Stimulated activated CD8-positive, alpha-beta memory T cell treated with anti-CD3 and anti-CD28 coated beads, Interleukin-7, amount 100 ng/mL, for 4 hours (primary cell): ENCODE measurements at regions not wholly inside any gene's neighbourhood (a gene's known extent, or its start where the extent isn't known, plus 50 kb on each side); places are given as distances from the start of the nearest gene placed in this dataset.
"Not testable (repeated sequence)": the region's sequence is repeated elsewhere in the genome, so short reads cannot be mapped to it uniquely, and the experiment has no call there.

Experiments used
- DNase-seq, 2 donors: peaks; one replicate each; pipeline ENCODE4 v3.0.0-alpha.2; 2020; ENCODE audit warnings: low read depth in 2 of 2

DNA sequence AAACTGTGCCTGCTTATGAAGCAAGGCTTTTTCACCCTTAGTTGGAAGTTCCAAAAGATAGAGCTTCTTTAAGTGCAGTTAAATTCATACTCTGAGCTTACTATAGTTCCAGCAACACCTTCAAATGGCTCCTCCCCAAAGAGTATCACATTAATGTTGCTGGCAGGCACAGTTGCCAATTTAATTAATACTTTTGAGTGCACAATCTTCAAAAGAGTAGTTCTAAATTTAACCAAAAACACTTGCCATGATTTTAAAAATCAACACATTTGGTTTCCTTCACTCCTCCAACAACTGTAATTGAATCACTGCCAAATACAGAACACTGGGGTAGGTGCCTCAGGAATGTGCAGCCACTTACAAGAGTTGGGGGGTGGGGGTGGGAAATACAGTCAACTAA is 150.6 kb upstream of the UBE2E3 start:
- DNase-seq: no peak

DNA sequence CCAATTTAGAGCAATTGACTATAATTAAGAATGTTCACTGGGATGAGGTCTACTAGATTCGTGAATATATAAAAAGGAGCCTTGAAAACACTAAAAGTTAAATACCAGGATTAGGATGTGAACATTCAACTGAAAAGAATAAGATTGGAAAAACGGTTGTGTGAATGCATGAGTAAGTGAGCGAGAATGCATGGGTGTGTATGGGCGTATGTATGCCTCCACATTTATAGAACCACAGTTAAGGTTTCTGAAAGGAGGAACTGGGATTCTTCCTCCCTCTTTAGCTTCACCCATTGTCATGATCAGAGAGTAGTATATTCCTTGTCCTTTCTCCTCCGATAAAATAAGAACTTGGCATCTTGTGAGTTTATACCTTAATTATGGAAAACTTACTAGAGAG is 151.1 kb upstream of the UBE2E3 start:
- no peak for DNase-seq

DNA sequence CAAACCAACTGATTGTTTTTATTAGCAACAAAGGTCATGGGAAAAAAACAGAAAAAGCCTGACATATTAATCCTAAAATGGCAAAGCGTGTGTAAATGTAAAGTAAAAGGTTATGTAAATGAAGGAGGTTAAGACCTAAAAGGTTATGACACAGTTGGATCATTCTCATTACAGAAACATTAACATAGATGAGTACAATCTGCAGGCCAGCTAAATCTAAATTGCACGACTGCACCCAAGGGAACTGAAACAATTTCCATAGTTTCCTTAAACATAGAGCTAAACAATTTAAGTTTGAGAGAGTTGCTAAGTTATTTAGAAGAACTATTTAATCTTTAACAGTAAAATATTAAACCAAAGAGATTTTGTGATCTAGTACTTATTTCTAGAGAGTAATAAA is 151.6 kb upstream of the UBE2E3 start:
- no peak for DNase-seq

DNA sequence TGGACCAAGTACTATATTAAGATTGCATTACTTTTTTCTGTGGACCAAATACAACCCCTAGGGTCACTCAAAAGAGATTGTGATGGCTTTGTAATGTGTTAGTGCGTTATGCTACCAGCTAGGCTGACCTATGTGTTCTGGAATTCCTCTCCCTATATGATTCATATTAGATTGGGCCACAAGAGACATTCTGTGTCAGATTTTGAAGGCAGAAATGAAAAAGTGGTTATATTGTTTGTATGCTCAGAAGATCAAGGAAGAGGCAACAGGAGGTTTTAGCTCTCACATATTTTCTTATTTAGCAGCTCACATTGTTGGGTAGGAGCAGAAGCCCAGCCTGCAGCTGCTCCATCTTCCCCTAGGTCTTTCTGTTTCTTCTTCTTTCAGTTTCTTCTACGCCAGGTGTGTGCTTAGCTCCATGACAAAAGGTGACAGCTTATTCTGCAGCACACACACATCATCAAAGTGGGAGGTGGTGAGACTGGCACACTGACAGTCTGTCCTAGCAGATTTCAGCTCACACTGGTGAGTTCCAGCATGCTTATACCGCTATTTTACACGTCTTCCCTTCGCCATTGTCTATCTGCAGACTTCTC is 156.8 kb upstream of the UBE2E3 start:
- no peak for DNase-seq

DNA sequence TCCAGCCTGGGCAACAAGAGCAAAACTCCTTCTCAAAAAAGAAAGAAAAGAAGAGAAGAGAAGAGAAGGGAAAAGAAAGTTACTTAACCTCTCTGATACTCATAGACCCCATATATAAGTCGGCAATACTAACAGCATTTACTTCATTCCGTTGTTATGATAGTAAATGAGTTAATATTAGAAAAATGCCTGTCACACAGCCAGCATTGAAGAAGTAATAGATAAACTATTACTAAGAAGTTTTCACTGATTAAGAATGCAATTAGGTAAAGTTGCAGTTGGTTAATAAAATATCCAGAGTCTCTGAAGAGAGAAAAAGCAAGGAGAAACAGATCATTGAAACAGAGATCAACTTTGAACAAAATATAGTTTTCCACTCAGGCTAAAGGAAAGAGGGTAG is 161.3 kb upstream of the UBE2E3 start:
- DNase-seq: no peak

DNA sequence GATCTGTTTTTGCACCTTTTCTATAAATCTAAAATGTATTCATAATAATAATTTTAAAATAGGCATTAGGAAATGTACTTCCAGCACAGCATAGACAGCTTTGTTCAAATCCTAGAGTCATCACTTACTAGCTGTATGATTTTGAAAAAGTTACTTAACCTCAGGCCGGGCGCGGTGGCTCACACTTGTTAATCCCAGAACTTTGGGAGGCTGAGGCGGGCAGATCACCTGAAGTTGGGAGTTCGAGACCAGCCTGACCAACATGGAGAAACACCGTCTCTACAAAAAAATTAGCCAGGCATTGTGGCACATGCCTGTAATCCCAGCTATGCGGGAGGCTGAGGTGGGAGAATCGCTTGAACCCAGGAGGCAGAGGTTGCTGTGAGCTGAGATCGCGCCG is 161.7 kb upstream of the UBE2E3 start:
- DNase-seq: not testable (repeated sequence)

DNA sequence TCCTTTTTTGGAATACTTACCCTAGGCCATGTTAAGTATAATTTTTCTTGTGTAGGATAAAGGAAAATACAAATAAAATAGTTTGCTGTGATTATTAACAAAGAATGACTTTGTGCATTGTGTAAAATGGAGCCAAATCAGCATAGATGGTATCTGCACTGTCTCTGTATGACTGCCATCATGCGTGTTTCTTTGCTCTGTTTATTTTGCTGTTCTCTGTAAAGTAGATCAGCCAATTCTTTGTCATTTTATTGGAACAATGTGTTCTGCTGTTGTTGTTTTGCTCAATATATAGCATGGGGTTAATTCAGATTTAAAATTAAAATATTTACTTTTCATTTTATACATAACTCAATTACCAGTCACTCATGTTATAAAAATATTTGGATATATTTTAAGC is 181.3 kb upstream of the UBE2E3 start:
- no peak for DNase-seq

DNA sequence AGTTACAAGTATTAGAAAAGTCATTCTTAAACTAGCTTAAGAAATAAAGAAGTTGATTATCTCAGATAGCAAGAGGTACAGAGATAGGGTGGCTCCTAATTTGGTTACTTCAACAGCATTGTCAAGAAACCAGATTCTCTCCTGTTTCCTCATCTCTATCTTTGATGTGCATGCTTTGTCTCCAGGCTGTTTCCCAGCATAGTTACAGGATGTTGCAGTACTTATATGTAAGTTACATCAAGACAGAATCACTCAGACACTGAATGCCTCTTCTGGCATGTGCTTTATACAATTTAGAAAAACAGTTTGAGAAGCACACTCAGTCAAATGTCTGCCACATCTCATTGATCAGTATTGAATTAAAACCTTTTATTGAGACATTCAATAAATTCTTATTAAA is 189.5 kb upstream of the UBE2E3 start:
- no peak for DNase-seq

DNA sequence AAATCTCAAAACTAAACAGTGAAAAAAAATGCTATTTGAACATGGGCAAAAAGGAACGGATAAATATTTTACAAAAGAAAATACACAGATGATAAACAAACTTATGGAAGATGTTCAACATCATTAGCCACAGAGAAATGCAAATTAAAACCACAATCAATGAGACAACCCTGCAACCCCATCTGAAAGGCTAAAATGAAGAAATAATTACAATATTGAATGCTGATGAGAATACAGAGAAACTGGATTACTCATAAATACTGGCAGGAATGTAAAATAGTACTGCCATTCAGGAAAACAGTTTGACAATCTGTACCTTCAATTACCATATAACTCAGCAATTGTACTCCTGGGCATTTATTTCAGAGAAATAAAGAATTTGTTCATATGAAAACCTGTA is 193.1 kb upstream of the UBE2E3 start:
- DNase-seq: no peak

DNA sequence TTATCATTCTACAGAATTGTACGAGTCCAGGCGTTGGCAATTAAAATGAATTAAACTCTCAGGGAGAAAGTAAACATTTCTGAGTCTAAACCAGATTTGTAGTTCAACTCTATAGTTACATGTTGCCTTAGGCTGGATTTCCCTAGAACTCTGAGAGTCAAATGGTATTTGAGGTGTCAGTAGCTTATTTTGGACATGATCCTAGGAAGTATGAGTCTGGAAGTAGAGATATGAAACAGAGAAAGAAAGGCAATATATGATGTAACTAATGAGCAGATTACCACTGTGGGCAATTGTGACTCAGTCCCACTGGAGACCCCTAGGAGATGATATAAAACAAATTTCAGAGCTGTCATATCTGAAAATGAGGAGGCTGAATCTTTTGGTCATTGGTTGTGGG is 199.1 kb upstream of the UBE2E3 start:
- DNase-seq: no peak

DNA sequence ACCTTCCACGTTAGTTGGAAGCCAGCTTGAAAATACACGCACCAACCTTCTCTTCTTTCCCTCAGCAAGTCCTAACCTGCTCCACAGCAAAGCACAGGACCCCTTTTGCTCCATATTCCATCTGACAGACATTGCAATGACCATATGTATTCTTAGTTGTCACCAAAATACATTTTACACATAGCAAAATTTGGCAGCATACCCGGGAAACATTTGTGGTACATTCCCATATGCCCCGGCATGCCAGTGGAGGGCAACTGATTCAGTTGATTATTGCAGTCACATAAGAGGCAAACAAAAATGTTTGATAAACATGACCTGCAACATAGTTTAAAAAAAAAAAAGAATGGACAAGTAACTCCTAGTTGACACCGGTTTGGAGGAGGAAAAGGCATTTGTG is 202.1 kb upstream of the UBE2E3 start:
- DNase-seq: no peak

DNA sequence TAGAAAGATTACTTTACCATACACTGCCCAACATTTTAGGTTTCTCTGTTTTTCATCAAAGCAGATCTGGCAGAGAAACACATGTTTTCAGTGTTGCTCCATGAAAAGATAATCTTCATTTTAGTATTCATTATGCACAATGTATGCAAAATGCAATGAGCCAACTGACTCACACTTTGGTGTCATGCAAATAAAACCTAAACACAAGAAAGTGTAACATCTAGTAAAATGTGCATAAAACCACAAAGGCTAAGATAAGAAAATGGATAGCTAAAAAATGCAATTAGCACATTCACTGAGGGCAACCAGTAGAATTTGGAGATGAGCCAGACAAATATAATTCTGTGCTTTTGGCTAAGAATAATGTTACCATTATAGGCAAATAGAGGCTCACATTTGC is 203.5 kb upstream of the UBE2E3 start:
- no peak for DNase-seq

DNA sequence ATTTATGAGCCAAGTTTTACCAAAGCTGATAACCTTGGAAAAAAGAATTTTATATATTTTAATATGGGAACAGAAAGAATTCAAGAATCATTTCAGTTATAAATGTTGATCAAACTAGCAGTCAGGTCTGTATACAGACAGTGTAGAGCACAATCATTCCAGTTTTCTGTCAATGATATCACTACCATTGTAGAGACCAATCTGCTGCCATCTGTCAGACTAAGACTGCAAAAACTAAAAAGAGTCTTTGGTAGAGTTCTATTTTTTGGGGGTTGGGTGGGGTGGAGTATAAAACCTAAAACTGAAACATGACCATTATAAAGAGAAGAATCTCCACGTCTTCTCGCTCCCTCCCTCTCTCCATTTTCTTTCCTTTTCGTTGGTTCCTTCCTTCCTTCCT is 204.7 kb upstream of the UBE2E3 start:
- DNase-seq: no peak

DNA sequence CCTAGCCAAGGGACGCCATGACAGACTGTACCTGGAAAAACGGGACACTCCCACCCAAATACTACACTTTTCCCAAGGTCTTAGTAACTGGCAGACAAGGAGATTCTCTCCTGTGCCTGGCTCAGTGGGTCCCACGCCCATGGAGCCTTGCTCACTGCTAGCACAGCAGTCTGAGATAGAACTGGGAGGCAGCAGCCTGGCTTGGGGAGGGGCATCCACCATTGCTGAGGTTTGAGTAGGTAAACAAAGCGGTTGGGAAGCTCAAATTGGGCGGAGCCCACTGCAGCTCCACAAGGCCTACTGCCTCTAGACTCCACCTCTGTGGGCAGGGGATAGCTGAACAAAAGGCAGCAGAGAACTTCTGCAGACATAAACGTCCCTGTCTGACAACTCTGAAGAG is 215.1 kb upstream of the UBE2E3 start:
- not testable (repeated sequence) for DNase-seq

DNA sequence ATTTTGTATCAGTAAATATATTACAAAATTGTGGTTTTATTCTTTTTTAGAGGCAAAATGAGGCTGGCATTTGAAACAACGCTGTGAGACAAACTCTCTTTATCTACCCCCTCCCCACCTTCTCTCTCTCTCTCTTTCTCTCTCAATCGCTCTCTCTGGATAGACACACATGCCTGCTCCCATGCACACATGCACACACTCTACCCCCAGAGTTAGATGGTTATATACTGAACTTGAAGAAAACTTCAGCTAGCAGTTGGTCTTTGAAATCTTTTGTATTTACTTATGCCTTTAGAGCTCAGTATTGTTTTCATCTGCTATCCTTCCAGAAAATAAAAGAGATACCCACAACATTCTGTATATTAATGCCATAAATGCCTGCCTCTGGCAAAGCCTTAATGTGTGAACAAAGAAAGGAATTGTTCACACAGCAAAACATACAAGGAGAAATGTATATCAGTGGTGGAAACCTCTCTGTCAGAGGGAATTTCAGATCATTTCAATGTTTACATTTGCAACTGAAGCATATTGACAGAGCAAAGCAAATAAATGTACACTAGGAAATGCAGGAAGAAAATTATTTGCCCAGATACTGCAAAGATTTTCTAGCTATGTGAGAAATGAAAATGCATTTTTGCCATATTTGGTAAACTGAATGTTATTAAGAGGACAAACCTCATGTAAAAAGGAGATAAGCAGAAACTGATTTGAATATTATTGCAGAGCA is 217.0 kb upstream of the UBE2E3 start:
- DNase-seq: no peak

DNA sequence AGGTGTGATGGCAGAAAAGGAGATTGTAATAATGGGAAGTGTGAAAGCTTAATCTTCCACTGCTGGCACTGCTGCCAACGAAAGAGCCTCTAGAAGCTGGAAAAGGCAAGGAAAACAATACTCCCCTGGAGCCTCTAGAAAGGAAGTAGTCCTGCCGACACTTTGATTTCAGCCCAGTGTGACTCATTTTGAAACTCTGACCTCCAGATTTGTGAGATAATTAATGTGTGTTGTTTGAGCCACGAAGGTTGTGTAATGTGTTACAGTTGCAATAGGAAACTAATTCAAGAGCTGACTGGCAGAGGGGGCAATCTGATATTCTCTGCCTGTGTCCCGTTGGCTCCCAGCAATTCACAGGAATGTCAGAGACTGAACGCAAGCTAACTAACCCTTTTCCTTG is 219.2 kb upstream of the UBE2E3 start:
- no peak for DNase-seq

DNA sequence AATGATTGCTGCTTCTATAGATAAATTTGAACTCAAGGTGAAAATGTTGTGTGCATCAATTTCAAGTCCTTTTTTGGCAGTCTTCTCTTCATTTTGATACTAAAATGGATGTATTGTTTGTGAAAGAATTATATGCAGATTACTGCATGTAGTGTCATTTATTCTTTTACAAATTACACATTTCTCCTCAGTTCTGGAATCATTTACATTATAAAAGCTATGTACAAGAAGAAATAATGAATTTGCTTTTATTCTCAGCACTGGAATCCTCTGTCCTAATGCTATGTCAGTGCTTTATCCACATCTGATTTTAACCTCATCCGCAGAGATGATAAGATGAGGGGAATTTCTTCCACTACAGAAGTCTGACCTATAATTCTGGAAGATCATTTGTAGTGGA is 220.8 kb upstream of the UBE2E3 start:
- no peak for DNase-seq

DNA sequence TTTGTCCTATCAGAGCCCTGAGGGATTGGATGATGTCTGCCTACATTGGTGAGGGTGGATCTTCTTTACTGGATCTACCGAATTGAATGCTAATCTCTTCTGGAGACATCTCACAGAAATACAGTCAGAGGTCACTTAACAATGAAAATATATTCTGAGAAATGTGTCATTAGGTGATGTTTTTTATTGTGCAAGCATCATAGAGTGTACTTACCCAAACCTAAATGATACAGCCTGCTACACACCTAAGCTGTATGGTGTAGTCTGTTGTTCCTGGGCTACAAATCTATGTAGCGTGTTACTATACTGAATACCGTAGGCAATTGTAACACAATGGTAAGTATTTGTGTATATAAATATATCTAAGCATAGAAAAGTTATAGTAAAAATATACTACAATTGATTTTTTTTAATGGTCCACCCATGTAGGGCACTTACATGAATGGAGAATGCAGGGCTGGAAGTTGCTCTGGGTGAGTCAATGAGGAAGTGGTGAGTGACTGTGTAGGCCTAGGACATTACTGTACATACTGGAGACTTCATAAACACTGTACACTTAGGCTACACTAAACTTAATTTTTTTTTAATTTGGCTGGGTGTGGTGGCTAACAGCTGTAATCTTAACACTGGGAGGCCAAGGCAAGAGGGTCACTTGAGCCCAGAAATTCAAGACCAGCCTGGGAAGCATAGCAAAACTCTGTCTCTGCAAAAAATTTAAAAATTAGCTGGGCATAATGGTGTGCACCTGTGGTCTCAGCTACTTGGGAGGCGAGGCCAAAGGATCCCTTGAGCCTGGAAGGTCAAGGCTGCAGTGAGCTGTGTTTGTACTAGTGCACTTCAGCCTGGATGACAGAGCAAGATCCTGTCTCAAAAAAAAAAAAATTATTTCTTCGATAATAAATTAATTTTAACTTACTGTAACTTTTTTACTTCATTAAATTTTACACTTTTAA is 226.3 kb upstream of the UBE2E3 start:
- DNase-seq: no peak

DNA sequence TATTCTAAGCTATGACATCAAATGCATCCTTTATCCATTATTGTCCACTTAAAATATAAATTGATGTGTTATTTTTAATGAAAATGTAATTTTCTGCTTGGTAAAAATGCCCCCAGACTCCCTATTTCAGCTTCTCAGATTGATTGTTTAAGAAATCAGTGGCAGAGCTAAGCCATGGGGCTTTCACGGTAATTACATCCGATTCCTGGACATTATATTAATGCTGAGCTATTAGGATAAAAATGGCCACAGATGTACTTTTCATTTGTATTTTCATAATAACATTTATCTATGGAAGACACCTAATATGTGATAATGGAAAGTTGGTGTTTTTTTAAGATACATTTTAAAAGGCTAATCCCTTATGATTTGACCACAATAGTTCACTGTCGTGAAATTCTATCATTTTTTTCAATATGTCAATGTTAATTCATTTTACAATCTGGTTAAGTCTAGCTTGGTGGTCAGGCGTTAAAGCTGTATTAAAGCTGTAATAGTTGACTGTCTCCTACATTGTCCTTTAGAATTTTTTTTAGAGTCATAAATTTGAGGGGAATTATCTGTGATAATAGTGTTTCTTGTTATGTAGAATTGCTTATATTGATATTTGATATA is 229.0 kb upstream of the UBE2E3 start:
- no peak for DNase-seq

DNA sequence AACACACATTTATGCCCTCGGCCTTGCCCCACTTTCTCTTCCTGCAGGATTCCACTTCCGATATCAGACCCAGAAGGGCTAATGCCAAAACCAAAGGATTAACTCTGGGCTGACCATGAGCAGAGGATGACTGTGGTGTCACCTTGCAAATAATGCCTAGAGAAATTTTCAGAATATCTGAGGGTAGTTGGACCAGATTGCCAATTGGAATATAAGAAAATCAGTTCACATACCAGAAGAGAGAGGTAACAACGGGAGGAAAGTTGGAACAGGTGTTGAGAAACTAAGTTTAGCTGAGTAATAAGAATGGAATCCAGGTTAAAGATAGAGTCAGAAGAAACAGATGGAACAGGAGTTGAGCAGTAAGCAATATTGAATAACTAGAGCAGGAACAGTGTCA is 232.7 kb upstream of the UBE2E3 start:
- no peak for DNase-seq

DNA sequence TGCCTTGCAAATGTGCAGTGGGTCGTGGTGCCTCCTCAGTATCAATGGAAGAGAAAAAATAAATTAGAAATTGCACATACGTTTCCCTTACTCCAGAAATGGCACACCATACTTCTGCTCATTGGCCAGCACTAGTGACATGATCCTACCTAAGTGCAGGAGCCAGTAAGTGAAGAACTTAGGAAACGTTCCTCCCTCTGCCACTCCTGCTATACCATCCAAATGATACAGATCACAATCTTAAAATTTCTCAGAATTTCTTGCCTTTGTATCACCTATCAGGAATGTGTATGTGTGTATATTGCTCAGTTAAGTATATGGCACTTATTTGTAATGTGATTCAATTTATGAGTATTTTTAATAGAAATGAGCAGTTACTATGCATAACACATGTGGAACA is 237.0 kb upstream of the UBE2E3 start:
- no peak for DNase-seq

DNA sequence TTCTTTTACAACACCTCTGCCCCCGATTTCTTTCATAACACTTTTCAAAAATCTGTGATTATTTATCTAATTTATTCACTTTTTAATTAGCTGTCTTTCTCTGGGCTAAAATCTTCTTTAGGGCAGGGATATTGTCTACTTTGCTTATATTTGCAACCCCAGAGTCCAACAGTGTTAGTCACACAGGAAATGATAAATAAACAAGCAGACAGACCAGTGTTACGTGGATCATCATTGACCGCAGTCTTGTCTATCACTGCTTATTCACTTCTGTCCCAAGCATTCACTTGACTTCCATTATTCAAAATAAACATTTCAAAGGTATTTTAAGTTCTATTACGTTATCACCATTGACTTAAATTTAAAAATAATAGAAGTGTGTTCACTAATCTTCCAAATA is 237.6 kb upstream of the UBE2E3 start:
- DNase-seq: no peak
